ENCODE measurements at regions not wholly inside any gene's neighbourhood (a gene's known extent, or its start where the extent isn't known, plus 50 kb on each side); places are given as distances from the start of the nearest gene placed in this dataset.

DNA sequence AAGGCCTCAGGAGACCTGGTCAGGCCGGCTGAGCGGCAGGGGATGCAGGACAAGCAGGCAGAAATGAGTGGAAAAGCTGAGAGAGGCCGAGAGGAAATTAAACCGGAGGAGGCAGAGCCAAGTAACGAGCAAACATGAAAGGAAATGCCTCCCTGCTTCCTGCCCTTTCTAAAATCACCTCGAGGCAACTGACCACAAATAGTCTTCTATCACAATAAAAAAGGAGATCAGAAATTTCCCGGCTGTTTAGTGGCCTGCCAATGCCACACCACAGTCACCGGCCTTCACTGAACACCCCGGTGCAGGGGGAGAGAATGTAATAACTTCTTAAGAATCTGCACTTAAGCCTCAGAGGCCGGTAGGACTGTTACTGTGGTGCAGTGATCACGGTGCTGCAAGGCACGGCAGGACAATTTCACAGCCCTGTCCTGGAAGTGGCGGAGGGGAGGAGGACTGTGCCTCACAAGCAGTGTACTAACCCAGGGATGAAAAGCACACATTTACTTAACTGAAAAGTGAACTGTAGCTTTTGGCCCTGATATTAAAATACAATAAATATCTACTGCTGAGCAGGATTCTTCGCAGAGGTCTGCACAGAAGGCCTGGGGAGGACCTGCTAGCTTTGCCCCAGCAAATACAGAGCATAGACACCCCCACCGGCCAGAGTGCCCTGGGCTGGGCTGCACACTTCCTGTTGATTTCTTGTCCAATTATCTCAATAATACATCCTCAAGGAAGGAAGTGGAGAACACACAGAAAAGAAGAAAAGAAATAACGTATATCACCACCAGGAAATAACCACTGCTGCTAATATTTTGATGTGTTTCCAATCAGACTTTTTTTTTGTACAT is 183.5 kb upstream of the NSMCE3 start:
- DNase-seq, result no peak

DNA sequence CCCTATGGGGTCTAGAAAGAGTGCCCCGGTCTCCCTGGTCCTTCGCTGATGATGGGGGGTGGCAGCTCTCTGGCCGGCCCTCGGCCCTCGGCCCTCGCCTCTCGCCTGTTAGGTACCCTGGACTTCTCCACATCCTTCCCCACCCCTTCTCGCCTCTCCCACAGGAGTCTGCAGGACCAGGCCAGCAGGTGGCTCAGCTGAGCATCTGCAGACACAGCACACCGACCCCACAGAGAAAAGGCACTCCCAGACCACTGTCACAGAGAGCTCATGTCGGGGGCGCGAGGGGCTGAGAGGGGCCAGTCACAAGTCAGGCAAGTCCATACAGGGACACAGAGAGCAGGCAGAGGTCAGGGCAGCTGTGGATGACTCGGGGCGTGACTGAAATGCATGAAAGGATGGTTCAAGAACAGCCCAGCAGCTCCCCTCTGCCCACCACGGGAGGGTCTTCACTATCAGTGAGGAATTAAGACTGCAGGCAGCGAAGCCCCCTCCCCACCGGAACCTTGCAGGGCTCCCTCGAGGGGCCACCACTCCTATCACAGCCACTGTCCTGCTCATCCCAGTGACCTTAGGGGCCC is 181.7 kb upstream of the NSMCE3 start:
- no peak for DNase-seq

- peak; percentile 46 for DNase-seq
Observed at GRCh38 chr15:29449136-29449535, 179.5 kb upstream of the NSMCE3 start.

DNA sequence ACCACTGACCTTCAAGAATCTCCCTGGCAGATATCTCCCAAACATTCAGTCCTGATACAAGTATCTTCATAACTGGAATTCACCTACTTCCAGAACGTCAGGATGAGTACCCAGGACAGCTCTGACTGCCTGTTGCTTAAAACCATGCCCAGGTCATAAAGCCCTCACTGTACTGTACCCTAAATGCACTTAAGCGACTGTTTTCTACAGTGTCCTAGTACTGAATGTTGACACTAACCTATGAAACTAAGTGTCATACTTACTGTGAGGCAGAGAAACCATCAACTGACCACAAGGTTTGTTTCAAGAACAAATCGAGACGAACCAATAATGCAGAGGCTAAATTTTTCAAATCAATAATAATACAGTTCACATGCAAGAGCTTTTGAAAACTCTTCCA is 178.7 kb upstream of the NSMCE3 start:
- DNase-seq, result no peak

DNA sequence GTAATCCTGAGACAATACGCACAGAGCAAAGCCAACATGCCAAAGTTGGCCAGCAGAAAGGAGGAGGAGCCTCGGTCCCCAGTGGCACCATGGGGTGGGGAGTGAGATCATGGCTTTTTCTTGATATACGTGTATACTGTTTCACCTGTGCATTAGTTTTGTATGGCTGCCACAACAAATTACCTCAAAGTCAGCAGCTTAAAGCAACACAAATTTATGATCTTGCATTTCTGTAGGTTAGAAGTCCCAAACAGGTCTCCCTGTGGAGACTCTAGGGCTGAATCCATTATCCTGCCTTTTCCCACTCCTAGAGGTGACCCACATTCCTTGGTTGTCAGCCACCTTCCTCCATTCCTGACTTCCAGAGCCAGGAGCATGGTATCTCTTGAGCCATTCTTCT is 176.9 kb upstream of the NSMCE3 start:
- DNase-seq, result no peak

DNA sequence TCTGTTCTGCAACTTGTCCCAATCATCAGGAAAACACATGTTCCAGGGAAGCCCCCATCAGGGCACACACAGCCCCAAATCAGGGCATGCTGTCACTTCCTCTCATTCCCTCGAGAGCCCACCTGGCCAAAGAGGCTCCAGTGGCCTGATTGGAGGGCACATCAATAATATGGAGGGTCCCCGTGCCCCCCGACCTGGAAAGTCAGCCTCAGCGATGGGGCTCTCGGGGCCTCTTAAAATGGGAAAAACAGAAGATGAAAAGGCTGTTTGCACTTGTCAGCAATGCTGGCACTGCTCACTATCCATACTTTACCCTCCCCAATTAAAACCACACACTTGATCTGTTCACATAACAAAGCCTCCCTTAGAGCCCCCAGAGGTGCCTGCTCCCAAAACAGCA is 172.9 kb upstream of the NSMCE3 start:
- no peak for DNase-seq

DNA sequence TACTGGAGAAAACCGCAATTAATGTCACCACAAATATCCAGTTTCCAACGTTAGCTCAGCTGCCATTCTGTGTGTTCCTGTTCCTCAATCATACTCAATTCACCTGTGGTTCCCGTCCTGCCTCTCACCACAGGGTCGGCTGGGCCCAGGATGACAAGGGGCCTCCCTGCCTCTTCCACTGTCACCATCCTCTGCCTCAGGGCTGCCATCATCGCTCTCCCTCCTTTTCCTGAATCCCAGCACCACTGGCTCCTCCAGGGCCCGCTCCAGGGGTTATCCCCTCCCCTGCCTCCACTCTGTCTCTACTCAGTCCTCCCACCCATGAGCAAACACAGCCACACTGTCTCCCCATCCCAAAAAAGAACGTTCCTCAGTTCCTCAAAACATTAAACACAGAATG is 170.9 kb upstream of the NSMCE3 start:
- DNase-seq, result no peak

DNA sequence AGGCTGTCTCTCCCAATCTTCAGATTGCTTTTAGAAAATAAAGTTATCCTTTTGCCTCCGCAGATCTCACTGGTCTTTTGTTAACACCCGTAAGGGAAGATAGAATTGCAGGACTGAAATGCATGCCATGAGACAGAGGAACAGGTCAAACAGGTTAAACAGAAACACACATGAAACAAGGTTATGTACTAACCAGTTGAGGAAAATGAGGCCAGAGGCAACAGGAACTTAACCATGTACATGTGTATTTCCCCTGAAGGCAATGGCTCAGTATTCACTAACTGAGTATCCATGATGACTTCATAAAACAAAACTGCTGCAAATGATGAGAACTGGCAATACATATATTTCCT is 169.1 kb upstream of the NSMCE3 start:
- no peak for DNase-seq

DNA sequence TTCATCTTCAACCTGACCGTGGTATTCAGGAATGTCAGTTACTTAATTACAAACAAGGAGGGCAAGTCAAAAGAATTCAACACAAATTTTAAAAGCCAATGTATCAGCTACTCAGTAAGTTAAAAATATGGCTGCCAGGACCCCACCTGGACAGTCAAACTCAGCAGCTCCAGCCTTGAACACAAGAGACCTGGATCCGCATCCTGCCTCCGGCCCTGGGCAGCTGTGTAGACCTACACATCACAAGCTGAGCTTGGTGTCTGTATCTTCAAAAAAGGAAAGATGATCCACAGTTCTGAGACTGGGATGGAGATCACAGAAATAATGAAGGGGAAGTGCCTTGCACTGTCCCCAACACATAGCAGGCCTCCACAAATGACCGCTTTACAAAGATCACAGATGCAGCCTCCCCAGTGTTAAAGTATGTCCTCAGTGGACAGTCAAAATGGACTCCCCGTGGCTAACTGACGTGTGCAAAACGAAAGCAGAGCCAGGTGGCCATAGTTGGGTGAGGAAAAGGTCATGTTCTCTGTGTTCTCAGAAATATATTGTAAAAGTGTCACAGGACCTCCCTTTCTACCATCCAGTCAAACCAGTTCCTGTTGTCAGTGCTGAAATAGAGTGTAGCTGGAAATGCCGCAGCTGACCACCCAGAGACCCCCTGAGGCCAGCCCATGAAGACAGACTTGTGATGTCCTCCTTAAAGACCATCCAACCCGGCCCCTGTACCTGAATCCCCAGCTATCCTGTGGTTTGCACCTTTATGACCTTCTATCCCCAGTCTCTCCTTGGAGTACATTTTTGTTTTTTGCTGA is 168.5 kb upstream of the NSMCE3 start:
- no peak for DNase-seq

DNA sequence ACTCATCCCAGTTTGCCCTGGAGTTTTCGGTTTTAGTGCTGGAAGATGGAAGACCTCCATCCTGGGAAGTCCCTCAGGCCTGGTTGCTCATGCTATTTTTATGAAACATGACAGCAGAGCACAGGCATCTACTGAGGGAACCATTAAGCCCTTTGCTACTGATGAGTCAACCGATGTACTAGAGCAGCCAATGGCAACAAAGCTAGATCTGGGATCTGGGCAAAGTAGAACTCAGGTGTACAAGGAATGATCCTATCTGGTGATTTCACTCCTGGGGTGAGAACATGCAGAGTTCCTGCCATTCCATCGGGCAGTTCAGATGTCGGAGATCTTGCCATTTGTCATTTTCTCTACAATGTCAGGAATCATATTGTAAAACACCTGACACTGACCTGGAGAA is 166.2 kb upstream of the NSMCE3 start:
- no peak for DNase-seq

DNA sequence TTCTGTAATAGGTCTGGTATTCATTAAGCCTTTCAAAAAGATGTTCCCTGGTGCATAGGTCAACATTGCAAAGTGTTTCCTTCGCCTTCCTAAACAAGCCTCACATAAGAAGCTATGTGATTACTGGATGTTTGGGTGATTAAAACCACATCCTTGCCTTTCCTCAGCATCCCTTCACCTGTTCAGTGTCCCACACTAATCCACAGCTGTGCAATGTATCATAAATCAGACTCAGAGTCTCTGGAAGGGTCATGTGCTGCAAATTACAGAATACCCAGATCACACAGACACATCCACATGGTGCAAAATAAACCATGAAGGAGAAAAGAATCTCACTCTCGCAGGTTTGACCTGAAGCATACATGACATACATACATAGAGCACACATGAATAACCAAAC is 164.7 kb upstream of the NSMCE3 start:
- DNase-seq, result no peak

GRCh38 chr15:29433507-29434248 is 164.1 kb upstream of the NSMCE3 start:
- no peak for DNase-seq

GRCh38 chr15:29433050-29433318 is 163.4 kb upstream of the NSMCE3 start:
- DNase-seq, result no peak

DNA sequence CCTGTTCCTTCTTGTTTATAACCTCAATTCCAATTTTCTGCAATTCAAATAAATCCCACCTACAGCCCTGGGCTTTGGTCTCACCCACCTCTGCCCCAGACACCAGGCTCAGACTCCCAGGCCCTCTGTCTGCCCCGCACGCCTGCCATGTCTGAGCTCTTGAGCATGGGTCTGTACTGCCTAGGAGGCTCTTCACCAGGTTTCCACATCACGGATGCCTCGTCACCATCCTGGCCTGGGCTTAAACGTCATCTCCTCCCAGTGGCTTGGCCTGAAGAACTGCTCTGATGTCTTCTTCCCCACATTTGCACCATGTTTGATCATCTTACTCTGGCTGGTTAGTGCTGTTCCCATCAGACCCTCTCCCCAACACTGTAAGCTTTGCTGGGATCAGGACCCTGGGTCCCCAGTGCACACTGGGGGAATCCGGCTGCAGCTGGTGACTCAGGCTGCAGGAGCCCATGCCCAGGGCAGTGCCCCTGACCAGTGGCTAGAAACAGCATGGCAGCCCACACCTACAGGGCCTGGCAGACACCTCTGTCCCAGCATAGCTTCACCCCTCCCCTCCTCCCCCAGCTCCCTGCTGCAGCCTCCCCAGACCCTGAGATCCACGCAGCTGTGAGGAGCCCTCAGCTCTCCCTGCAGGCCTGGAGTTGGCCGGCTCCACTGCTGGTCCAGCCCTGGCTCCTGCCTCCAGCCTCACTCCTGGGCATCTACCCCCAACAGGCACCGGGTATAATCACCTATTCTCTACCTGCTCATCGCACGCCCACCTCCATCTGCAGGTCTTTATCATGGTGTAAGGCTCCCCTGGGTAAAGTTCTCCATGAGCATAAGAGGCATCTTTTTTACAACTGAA is 162.8 kb upstream of the NSMCE3 start:
- DNase-seq, result no peak

DNA sequence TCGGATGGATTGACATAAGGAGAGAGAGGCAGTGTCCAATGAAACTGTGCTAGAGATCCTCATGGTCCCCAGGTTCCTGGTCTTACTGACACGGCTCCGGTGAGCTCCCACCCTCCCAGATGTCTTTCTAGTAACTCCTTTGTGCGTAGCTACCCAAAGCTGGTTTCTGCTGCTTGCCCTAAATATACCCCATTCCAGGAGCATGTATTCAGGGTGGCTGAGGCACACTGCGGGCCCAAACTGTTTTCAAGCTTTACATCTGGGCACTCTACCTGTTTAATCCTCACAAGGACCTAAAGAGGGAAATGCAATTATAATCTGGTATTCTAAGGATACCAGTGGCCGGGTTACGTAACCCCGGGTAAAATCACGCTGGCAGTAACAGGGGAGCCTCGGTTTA is 161.2 kb upstream of the NSMCE3 start:
- no peak for DNase-seq

- no peak for DNase-seq
Observed at GRCh38 chr15:29430124-29430523, 160.5 kb upstream of the NSMCE3 start.

- DNase-seq, result no peak
Observed at GRCh38 chr15:29429584-29429983, 160.0 kb upstream of the NSMCE3 start.

GRCh38 chr15:29428925-29429573 is 159.4 kb upstream of the NSMCE3 start:
- DNase-seq, result no peak

- DNase-seq, result no peak
Observed at GRCh38 chr15:29425864-29426263, 156.2 kb upstream of the NSMCE3 start.

DNA sequence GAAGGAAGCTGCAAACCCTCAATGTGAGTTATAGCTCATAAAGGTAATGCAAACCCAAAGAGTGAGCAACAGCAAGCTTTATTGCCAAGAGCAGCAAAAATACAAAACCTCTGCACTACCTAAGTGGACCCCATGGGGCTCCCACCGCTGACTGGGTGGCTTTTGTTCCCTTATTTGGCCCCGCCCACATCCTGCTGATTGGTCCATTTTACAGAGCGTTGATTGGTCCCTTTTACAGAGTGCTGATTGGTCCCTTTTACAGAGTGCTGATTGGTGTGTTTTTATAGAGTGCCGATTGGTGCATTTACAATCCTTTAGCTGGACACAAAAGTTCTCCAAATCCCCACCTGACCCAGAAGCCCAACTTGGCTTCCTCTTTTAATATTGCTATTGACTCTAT is 154.5 kb upstream of the NSMCE3 start:
- DNase-seq, result no peak

- no peak for DNase-seq
Observed at GRCh38 chr15:29422606-29423005, 153.0 kb upstream of the NSMCE3 start.

DNA sequence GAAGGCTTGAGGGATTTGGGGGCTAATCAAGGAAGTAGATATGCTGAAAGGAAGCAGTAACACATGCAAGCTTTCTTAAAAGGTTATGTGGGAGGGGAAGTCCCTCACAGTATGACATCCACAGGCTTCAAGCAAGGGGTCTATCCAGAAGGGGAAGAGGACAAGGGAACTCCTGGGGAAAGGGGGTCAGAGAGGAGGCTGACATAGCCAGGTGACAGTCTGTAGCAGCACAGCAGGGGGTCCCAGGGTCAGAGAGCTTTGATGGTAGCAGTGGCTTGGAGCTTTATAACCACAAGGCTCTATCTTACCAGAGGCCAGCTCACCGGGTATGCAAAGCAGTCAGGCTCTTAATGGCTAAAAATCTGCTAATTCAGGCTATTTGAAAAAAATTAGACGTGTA is 150.6 kb upstream of the NSMCE3 start:
- no peak for DNase-seq

Data from left hindlimb (tissue), 1 donor.